ENCODE measurements at regions not wholly inside any gene's neighbourhood (a gene's known extent, or its start where the extent isn't known, plus 50 kb on each side); places are given as distances from the start of the nearest gene placed in this dataset.

GRCh38 chr7:94240902-94241301, 153.8 kb upstream of the COL1A2 start:
- H3K4me2 ChIP-seq (ENCODE audit: insufficient read depth, low read length): no peak overlapping the region
- no peaks in the 10 kb centered on the region for H4K20me1 ChIP-seq (replicated peaks; ENCODE audit: control insufficient read depth, insufficient read depth, low read length)
- ATAC-seq (no peak), DNase-seq (ENCODE audit: extremely low read depth in 1 of 4, low spot score in 3 of 4) (no peak), FAIRE-seq (no peak)
- no peaks in the 10 kb centered on the region for H3K4me1 ChIP-seq (replicated peaks in 1 of 2; ENCODE audit: control insufficient read depth in 2 of 2, insufficient read depth in 2 of 2, low read length in 2 of 2)
- intact Hi-C loops (cut with micrococcal nuclease): no loop called here
- no peaks in the 10 kb centered on the region for H3K79me2 ChIP-seq (ENCODE audit: control insufficient read depth, insufficient read depth, low read length)
- no peak overlapping the region for H3K9ac ChIP-seq (ENCODE audit: insufficient read depth in 1 of 2, low read depth in 2 of 2, low read length in 2 of 2)
- H3K27ac ChIP-seq (ENCODE audit: extremely low read depth, low read depth, low read length): no peak overlapping the region
- ChIA-PET CTCF (ENCODE audit: low intra/inter-chr PET ratio) (no interaction called here), POLR2A (interaction anchor here (1.5 kb wide), 1 partner anchor 19 kb away, joined by 4 read pairs; no protein-coding TSS in a partner anchor)
- no peaks in the 10 kb centered on the region for H3K36me3 ChIP-seq (ENCODE audit: control insufficient read depth, insufficient read depth, low read length)
- no peaks in the 10 kb centered on the region for H3K27me3 ChIP-seq (ENCODE audit: control insufficient read depth in 2 of 2, insufficient read depth in 2 of 2, low read length in 2 of 2)
- H3K4me3 ChIP-seq: no peak overlapping the region
- in situ Hi-C loops (cut with MboI): no loop called here
- 0% methylated on average over 6 of the region's 6 CpGs for WGBS (ENCODE audit: insufficient coverage, low coverage, missing lambda C conversion rate)
- H3K9me3 ChIP-seq (replicated peaks; ENCODE audit: control insufficient read depth, insufficient read depth, low read depth, low read length): no peaks in the 10 kb centered on the region
- BruUV-seq (replicated peaks): no TSS peak
- no peak overlapping the region for H2AFZ ChIP-seq (ENCODE audit: low read depth, low read length)
- no peaks in the 10 kb centered on the region for H3K9me1 ChIP-seq (ENCODE audit: control insufficient read depth, insufficient read depth, low read length)
- TF ChIP-seq GTF2F1 (IDR thresholded peaks at IDR 0.05; ENCODE audit: low read depth, low read length): no peak
- TF ChIP-seq SMARCE1 (IDR thresholded peaks at IDR 0.05): no peak
- no peak for TF ChIP-seq HMBOX1 (IDR thresholded peaks at IDR 0.05)
- no peak for TF ChIP-seq HBP1 (CRISPR knock-in tag; IDR thresholded peaks at IDR 0.05)
- TF ChIP-seq AFF4 (CRISPR knock-in tag; IDR thresholded peaks at IDR 0.05): no peak
- no peak for TF ChIP-seq RBM14 (IDR thresholded peaks at IDR 0.05; ENCODE audit: borderline replicate concordance, insufficient read depth, low read depth, low read length)
- TF ChIP-seq ZNF778 (CRISPR knock-in tag; IDR thresholded peaks at IDR 0.05): no peak
- TF ChIP-seq NFIX (CRISPR knock-in tag; IDR thresholded peaks at IDR 0.05; ENCODE audit: low read depth): no peak
- TF ChIP-seq DEAF1 (CRISPR knock-in tag; IDR thresholded peaks at IDR 0.05): no peak
- no peak for TF ChIP-seq PHB (CRISPR knock-in tag; IDR thresholded peaks at IDR 0.05)
